ENCODE measurements at regions not wholly inside any gene's neighbourhood (a gene's known extent, or its start where the extent isn't known, plus 50 kb on each side); places are given as distances from the start of the nearest gene placed in this dataset.

DNA sequence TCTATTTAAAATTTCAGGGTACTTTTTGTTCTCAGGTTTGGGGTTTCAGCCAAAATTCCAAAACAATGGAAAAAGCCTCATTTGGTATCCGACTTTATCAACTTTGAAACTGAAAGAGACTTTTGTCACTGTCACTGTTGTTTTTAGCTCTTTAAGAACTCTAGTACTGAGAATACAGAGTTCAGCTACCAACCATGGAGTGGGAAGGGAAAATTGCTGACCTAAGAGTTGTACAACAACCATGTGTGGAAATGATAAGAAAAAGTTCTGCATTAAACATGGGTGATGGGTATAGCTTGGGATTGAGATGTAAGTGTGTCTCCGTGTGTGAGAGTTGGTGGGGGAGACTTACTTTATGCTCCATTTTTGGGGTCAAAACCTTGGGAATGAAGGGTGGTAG, 206.6 kb upstream of the LRATD1 start:
- TF ChIP-seq, protein P1, sequence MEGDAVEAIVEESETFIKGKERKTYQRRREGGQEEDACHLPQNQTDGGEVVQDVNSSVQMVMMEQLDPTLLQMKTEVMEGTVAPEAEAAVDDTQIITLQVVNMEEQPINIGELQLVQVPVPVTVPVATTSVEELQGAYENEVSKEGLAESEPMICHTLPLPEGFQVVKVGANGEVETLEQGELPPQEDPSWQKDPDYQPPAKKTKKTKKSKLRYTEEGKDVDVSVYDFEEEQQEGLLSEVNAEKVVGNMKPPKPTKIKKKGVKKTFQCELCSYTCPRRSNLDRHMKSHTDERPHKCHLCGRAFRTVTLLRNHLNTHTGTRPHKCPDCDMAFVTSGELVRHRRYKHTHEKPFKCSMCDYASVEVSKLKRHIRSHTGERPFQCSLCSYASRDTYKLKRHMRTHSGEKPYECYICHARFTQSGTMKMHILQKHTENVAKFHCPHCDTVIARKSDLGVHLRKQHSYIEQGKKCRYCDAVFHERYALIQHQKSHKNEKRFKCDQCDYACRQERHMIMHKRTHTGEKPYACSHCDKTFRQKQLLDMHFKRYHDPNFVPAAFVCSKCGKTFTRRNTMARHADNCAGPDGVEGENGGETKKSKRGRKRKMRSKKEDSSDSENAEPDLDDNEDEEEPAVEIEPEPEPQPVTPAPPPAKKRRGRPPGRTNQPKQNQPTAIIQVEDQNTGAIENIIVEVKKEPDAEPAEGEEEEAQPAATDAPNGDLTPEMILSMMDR (IDR thresholded peaks at IDR 0.05): no peak
- no peak for TF ChIP-seq EZH2 (IDR thresholded peaks at IDR 0.05; ENCODE audit: borderline replicate concordance, insufficient read depth, low read depth, low read length, poor library complexity, severe bottlenecking)

All from B cell (primary cell).